Neural cell (in vitro differentiated cells): ENCODE measurements at regions not wholly inside any gene's neighbourhood (a gene's known extent, or its start where the extent isn't known, plus 50 kb on each side); places are given as distances from the start of the nearest gene placed in this dataset.

ENCODE experiments used
- H2AFZ ChIP-seq: fragments of 200-600, 300-800 bp; sonication (generic), shearing (Covaris generic); 2 replicates; pipeline ENCODE4 v1.6.0; 2014; ENCODE audit warnings: low read depth, mild to moderate bottlenecking, antibody characterized with exemption, low read length, moderate library complexity
- H3F3A ChIP-seq: fragments of 200-600 bp; shearing (Covaris generic); 2 replicates; pipeline ENCODE4 v1.6.1; 2016; ENCODE audit warnings: mild to moderate bottlenecking, moderate library complexity, mixed read lengths, antibody characterized with exemption, low read length; ENCODE audit not compliant: insufficient read depth, poor library complexity, severe bottlenecking
- H3K27ac ChIP-seq: fragments of 200-600, 300-800 bp; sonication (generic), shearing (Covaris generic); 2 replicates; pipeline ENCODE4 v1.5.1; 2014; ENCODE audit warnings: mild to moderate bottlenecking, low read length, moderate library complexity
- H3K27me3 ChIP-seq: fragments of 300-800, 200-600 bp; sonication (generic), shearing (Covaris generic); 2 replicates; pipeline ENCODE4 v1.6.0; 2014; ENCODE audit warnings: mild to moderate bottlenecking, low read depth, low read length, moderate library complexity; ENCODE audit not compliant: insufficient read depth
- H3K36me3 ChIP-seq: fragments of 300-800, 200-600 bp; sonication (generic), shearing (Covaris generic); 2 replicates; pipeline ENCODE4 v1.5.1; 2014; ENCODE audit warnings: mild to moderate bottlenecking, antibody characterized with exemption, low read length, moderate library complexity; ENCODE audit not compliant: insufficient read depth
- H3K4me2 ChIP-seq: fragments of 300-800, 200-600 bp; sonication (generic), shearing (Covaris generic); 2 replicates; pipeline ENCODE4 v1.6.0; 2014; ENCODE audit warnings: mild to moderate bottlenecking, low read length
- H3K4me3 ChIP-seq: fragments of 300-800, 200-600 bp; sonication (generic), shearing (Covaris generic); 2 replicates; pipeline ENCODE4 v1.5.1; 2014; ENCODE audit warnings: mild to moderate bottlenecking, low read length, moderate library complexity
- H3K79me2 ChIP-seq: fragments of 200-600 bp; shearing (Covaris generic); replicated peaks from 2 replicates; pipeline ENCODE4 v1.6.0; 2014; ENCODE audit warnings: mild to moderate bottlenecking, low read length, moderate library complexity; ENCODE audit not compliant: insufficient read depth
- H3K9ac ChIP-seq: fragments of 300-800, 200-600 bp; sonication (generic), shearing (Covaris generic); 2 replicates; pipeline ENCODE4 v1.6.1; 2016; ENCODE audit warnings: mild to moderate bottlenecking, low read length, mixed read lengths
- H3K9me2 ChIP-seq: fragments of 200-600 bp; shearing (Covaris generic); 2 replicates; pipeline ENCODE4 v1.6.1; 2016; ENCODE audit warnings: mild to moderate bottlenecking, low read length, mixed read lengths; ENCODE audit not compliant: insufficient read depth
- H3K9me3 ChIP-seq: fragments of 200-600, 300-800 bp; sonication (generic), shearing (Covaris generic); 2 replicates; pipeline ENCODE4 v1.6.1; 2016; ENCODE audit warnings: mild to moderate bottlenecking, mixed run types, low read length, moderate library complexity, mixed read lengths
- H4K20me1 ChIP-seq: fragments of 200-600 bp; shearing (Covaris generic); 2 replicates; pipeline ENCODE4 v1.6.1; 2016; ENCODE audit warnings: mild to moderate bottlenecking, mixed run types; ENCODE audit not compliant: insufficient read depth
- CTCF ChIP-seq: fragments of 450-650 bp; IDR thresholded peaks from 2 replicates; pipeline ENCODE4 v1.5.1; 2014; ENCODE audit warnings: antibody characterized with exemption, mild to moderate bottlenecking, moderate library complexity; ENCODE audit not compliant: poor library complexity, severe bottlenecking
- EP300 ChIP-seq: fragments of 450-650 bp; conservative IDR thresholded peaks from 2 replicates; pipeline ENCODE4 v1.6.1; 2014; ENCODE audit warnings: antibody characterized with exemption, mild to moderate bottlenecking, moderate library complexity; ENCODE audit not compliant: poor library complexity, severe bottlenecking
- EZH2 ChIP-seq: fragments of 200-600, 300-800 bp; shearing (Covaris generic), sonication (generic); IDR thresholded peaks from 2 replicates; pipeline ENCODE4 v1.6.1; 2014; ENCODE audit warnings: antibody characterized with exemption, low read length, borderline replicate concordance, mild to moderate bottlenecking; ENCODE audit not compliant: insufficient read depth, poor library complexity, severe bottlenecking
- MXI1 ChIP-seq: fragments of 450-650 bp; conservative IDR thresholded peaks from 2 replicates; pipeline ENCODE4 v1.6.1; 2014; ENCODE audit warnings: antibody characterized with exemption, mild to moderate bottlenecking; ENCODE audit not compliant: poor library complexity, severe bottlenecking
- POLR2AphosphoS5 ChIP-seq: IDR thresholded peaks from 2 replicates; pipeline ENCODE4 v1.6.1; 2012
- RAD21 ChIP-seq: fragments of 450-650 bp; conservative IDR thresholded peaks from 2 replicates; pipeline ENCODE4 v1.6.1; 2014; ENCODE audit warnings: antibody characterized with exemption, mild to moderate bottlenecking, moderate library complexity
- REST ChIP-seq: IDR thresholded peaks from 2 replicates; pipeline ENCODE4 v1.6.1; 2012; ENCODE audit warnings: borderline replicate concordance
- SMC3 ChIP-seq: fragments of 450-650 bp; conservative IDR thresholded peaks from 2 replicates; pipeline ENCODE4 v1.6.1; 2014; ENCODE audit warnings: antibody characterized with exemption, mild to moderate bottlenecking, moderate library complexity; ENCODE audit not compliant: poor library complexity
- TAF1 ChIP-seq: IDR thresholded peaks from 2 replicates; pipeline ENCODE4 v1.6.1; 2012; ENCODE audit warnings: low read depth

- Histone ChIP-seq H3K27me3 (no peaks in the 10 kb centered on the region), H4K20me1 (no peaks in the 10 kb centered on the region), H3K4me3 (no peak overlapping the region), H3K4me2 (no peak overlapping the region), H3K9ac (no peak overlapping the region), H3K27ac (no peak overlapping the region), H2AFZ (no peak overlapping the region), H3K36me3 (no peaks in the 10 kb centered on the region), H3K9me2 (no peaks in the 10 kb centered on the region), H3F3A (no peaks in the 10 kb centered on the region), H3K79me2 (no peaks in the 10 kb centered on the region), H3K9me3 (no peaks in the 10 kb centered on the region)
- TF ChIP-seq EP300 (no peak), EZH2 (no peak), REST (no peak), POLR2AphosphoS5 (no peak)
These were observed 587.6 kb upstream of the NRP1 start for GRCh38 chr10:33921970-33922605.

GRCh38 chr10:33920351-33920750 is 585.9 kb upstream of the NRP1 start:
- H3K27me3 ChIP-seq: no peaks in the 10 kb centered on the region
- H3K9me2 ChIP-seq: no peaks in the 10 kb centered on the region
- no peak overlapping the region for H3K27ac ChIP-seq
- H3K9me3 ChIP-seq: no peaks in the 10 kb centered on the region
- H3F3A ChIP-seq: no peaks in the 10 kb centered on the region
- H3K4me2 ChIP-seq: no peak overlapping the region
- H3K36me3 ChIP-seq: no peaks in the 10 kb centered on the region
- no peak for TF ChIP-seq EP300
- TF ChIP-seq POLR2AphosphoS5: no peak
- no peak for TF ChIP-seq CTCF
- TF ChIP-seq MXI1: no peak
- no peak for TF ChIP-seq EZH2
- no peak for TF ChIP-seq TAF1
- no peak for TF ChIP-seq RAD21
- TF ChIP-seq REST: no peak
- no peak for TF ChIP-seq SMC3
- H4K20me1 ChIP-seq: no peaks in the 10 kb centered on the region
- H3K79me2 ChIP-seq: no peaks in the 10 kb centered on the region
- no peak overlapping the region for H2AFZ ChIP-seq
- no peak overlapping the region for H3K4me3 ChIP-seq
- no peak overlapping the region for H3K9ac ChIP-seq
